ENCODE measurements at regions not wholly inside any gene's neighbourhood (a gene's known extent, or its start where the extent isn't known, plus 50 kb on each side); places are given as distances from the start of the nearest gene placed in this dataset.

DNA sequence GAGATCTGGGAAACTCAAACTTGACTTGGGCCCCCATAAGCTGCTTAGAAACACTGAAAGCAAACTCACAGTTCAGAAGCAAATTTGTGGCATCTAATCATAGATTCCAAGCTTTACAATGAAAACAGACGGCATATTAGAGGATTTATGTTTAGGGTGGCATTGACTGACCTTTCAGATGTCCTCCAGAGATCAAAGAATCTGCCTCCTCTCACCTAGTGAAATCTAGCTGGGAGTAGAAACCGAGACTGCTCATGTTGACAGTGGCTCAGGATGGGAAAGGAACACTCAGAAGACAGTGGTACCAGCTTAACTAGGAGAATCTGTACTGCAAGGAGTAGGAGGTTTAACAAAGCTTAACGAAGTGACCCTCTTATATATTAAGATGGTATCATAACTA lies 345.0 kb downstream of the GXYLT1 start:
- Mint-ChIP-seq H3K4me1 (ENCODE audit: unreplicated experiment) (peaks cover 2% of the 10 kb centered on the region), H3K4me3 (no peak overlapping the region), H3K9me3 (no peaks in the 10 kb centered on the region), H3K36me3 (no peaks in the 10 kb centered on the region), H3K27me3 (peaks cover 13% of the 10 kb centered on the region), H3K27ac (no peak overlapping the region)
- DNase-seq (ENCODE audit: extremely low spot score, unreplicated experiment): no peak
- TF ChIP-seq, protein P1, sequence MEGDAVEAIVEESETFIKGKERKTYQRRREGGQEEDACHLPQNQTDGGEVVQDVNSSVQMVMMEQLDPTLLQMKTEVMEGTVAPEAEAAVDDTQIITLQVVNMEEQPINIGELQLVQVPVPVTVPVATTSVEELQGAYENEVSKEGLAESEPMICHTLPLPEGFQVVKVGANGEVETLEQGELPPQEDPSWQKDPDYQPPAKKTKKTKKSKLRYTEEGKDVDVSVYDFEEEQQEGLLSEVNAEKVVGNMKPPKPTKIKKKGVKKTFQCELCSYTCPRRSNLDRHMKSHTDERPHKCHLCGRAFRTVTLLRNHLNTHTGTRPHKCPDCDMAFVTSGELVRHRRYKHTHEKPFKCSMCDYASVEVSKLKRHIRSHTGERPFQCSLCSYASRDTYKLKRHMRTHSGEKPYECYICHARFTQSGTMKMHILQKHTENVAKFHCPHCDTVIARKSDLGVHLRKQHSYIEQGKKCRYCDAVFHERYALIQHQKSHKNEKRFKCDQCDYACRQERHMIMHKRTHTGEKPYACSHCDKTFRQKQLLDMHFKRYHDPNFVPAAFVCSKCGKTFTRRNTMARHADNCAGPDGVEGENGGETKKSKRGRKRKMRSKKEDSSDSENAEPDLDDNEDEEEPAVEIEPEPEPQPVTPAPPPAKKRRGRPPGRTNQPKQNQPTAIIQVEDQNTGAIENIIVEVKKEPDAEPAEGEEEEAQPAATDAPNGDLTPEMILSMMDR (conservative IDR thresholded peaks at IDR 0.05): no peak

DNA sequence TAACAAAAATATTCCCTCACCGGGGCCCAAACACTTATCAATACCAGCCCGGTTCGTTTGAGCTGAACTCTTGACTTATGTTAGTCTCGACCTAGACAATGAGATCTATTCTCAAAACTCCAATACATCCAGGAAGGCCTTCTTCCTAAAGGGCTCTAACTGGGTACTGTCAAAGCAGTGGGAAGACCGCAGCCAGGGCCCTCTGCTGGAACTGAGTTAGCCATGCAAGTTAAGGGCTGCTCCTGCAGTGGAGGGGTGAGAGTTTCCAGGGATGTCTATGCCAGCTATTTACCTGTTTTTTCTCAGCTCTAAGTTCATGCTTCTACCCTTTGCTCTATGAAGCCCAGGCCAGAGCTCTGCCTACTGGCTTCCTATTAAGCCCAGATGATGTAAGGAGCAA lies 348.8 kb downstream of the GXYLT1 start:
- TF ChIP-seq, protein P1 (conservative IDR thresholded peaks at IDR 0.05): peak; percentile 53
- Mint-ChIP-seq H3K4me1 (ENCODE audit: unreplicated experiment) (peaks cover 9% of the 10 kb centered on the region), H3K27me3 (peaks cover 8% of the 10 kb centered on the region), H3K4me3 (no peak overlapping the region), H3K36me3 (no peaks in the 10 kb centered on the region), H3K9me3 (no peaks in the 10 kb centered on the region), H3K27ac (no peak overlapping the region)
- DNase-seq (ENCODE audit: extremely low spot score, unreplicated experiment): no peak

DNA sequence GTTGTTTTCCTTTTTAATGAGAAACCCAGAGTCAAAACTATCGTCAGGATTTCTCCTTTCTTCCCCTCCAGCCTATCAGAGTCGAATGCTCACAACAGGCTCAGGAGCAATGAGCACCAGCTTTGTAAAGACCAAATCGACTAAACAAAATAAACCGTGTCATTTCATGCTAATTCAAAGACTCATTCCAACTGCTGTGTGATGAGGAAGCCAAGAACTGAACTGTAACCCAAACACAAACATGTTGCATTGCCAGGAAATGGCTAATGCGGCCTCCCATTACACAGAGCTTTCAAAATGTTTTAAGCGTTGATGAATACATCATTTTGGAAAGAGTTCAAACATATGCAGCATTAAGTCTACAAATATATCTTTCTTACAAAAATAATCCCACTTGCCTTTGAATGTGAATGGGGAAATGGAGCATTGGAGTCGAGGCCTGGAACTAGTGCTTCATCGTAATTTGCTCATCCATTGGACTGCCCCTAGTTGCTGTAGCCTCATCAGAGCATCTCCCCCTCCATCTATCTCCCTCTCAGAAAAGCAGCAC lies 349.5 kb downstream of the GXYLT1 start:
- H3K4me1 Mint-ChIP-seq (ENCODE audit: unreplicated experiment): peaks cover 9% of the 10 kb centered on the region
- no peaks in the 10 kb centered on the region for H3K36me3 Mint-ChIP-seq
- no peak overlapping the region for H3K27ac Mint-ChIP-seq
- H3K4me3 Mint-ChIP-seq: no peak overlapping the region
- TF ChIP-seq, protein P1 (conservative IDR thresholded peaks at IDR 0.05): no peak
- H3K9me3 Mint-ChIP-seq: no peaks in the 10 kb centered on the region
- H3K27me3 Mint-ChIP-seq: peaks cover 8% of the 10 kb centered on the region
- DNase-seq (ENCODE audit: extremely low spot score, unreplicated experiment): no peak

DNA sequence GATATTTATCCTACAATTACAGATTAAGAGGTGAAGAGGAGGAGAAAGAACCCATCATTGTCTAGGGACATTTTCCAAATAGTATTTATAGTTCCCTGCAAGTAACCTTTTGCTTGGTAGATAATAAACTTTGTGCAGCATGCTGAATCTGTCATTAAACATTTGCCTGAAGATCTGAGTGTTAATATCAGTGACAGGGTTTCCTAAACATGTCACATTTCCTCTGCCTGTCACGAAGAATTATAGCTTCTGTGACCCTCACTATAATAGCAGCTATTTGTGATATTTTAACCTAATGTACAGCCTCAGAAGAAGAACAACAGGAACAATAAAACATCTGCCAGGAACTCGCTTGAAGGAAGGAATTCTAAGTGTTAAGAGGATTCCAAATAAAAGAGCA lies 350.3 kb downstream of the GXYLT1 start:
- Mint-ChIP-seq H3K9me3 (peaks cover 3% of the 10 kb centered on the region), H3K27me3 (peaks cover 8% of the 10 kb centered on the region), H3K36me3 (no peaks in the 10 kb centered on the region), H3K4me3 (no peak overlapping the region), H3K4me1 (ENCODE audit: unreplicated experiment) (peaks cover 9% of the 10 kb centered on the region), H3K27ac (no peak overlapping the region)
- TF ChIP-seq, protein P1 (conservative IDR thresholded peaks at IDR 0.05): no peak
- DNase-seq (ENCODE audit: extremely low spot score, unreplicated experiment): no peak

DNA sequence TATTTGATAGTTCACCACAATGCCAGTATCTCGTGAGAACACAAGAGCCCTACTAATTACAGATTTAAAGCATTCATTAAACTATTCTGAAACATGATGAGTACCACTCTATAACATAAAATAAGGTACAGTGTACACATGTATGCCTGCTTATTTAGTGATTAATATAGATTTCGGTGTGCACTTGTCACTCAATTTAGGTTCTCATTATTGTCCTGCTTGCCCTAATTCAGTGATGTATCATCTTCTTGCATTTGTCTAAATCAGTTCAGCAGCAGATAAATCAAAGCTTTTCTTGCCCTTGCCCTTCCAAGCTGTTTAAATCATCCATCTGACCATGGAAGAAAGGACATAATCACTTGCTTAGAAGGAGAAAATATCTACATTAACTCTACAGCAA lies 359.7 kb downstream of the GXYLT1 start:
- Mint-ChIP-seq H3K4me3 (no peak overlapping the region), H3K9me3 (peaks cover 3% of the 10 kb centered on the region), H3K4me1 (ENCODE audit: unreplicated experiment) (peaks cover 4% of the 10 kb centered on the region), H3K27ac (no peak overlapping the region), H3K27me3 (no peaks in the 10 kb centered on the region), H3K36me3 (no peaks in the 10 kb centered on the region)
- TF ChIP-seq, protein P1 (conservative IDR thresholded peaks at IDR 0.05): no peak
- no peak for DNase-seq (ENCODE audit: extremely low spot score, unreplicated experiment)

DNA sequence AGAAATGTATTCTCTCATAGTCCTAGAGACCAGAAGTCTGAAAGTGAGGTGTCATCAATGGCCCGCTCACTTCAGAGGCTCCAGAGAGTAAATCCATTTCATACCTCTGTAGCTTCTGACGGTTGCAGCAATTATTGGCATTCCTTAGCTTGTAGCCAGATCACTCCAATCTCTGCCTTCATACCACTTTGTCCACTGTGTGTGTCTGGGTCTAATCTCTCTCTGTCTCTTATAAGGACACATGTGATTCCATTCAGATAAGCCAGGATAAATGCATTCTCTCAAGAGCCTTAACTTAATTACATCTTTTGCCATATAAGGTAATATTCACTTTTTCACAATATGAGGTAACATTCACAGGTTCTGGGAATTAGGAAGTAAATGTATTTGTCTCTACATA lies 365.7 kb downstream of the GXYLT1 start:
- Mint-ChIP-seq H3K4me1 (ENCODE audit: unreplicated experiment) (no peaks in the 10 kb centered on the region), H3K4me3 (no peak overlapping the region), H3K36me3 (no peaks in the 10 kb centered on the region), H3K27me3 (peaks cover 5% of the 10 kb centered on the region), H3K9me3 (peaks cover 5% of the 10 kb centered on the region), H3K27ac (no peak overlapping the region)
- TF ChIP-seq, protein P1 (conservative IDR thresholded peaks at IDR 0.05): no peak
- DNase-seq (ENCODE audit: extremely low spot score, unreplicated experiment): no peak
